ENCODE measurements at regions not wholly inside any gene's neighbourhood (a gene's known extent, or its start where the extent isn't known, plus 50 kb on each side); places are given as distances from the start of the nearest gene placed in this dataset.

DNA sequence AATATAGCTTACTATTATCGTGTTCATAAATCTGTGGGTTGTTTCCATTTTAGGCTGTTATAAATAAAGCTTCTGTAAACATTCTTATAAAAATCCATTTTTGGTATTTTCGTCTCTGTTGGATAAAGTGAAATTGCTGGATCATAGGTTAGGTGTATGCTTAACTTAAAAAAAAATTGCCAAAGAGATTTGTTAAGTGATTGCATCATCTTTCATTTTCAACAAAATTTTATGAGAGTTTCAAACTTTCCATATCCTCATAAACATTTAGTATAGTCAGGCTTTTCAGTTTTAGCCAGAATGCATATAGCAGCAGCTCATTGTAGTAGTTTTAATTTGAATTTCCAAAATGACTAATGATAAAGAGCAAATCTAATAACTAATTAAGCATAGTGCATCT, 146.7 kb upstream of the CNTN5 start:
- H3K4me1 ChIP-seq (ENCODE audit: control insufficient read depth, extremely low read depth, insufficient read depth, low read length) = no peaks in the 10 kb centered on the region
- dilution Hi-C loops (cut with MboI; ENCODE audit: extremely low pct_ligation_motif_present, low sequenced_read_pairs) = no loop called here
- H3K27ac ChIP-seq (ENCODE audit: control insufficient read depth, insufficient read depth, low read length) = no peak overlapping the region
- H2AFZ ChIP-seq (ENCODE audit: control insufficient read depth, low read length) = no peak overlapping the region
- H3K9ac ChIP-seq (ENCODE audit: control insufficient read depth, extremely low read depth, insufficient read depth, low read length) = no peak overlapping the region
- H3K36me3 ChIP-seq (ENCODE audit: control insufficient read depth in 2 of 2, extremely low read depth in 1 of 2, insufficient read depth in 2 of 2, low read length in 2 of 2) = no peaks in the 10 kb centered on the region
- H3K9me1 ChIP-seq (ENCODE audit: control insufficient read depth, extremely low read depth, insufficient read depth, low read length) = no peaks in the 10 kb centered on the region
- no peak overlapping the region for H3K4me2 ChIP-seq (ENCODE audit: control insufficient read depth, extremely low read depth, insufficient read depth, low read depth, low read length)
- TF ChIP-seq EZH2 (IDR thresholded peaks at IDR 0.05; ENCODE audit: low read length) = no peak
- TF ChIP-seq, protein P1, sequence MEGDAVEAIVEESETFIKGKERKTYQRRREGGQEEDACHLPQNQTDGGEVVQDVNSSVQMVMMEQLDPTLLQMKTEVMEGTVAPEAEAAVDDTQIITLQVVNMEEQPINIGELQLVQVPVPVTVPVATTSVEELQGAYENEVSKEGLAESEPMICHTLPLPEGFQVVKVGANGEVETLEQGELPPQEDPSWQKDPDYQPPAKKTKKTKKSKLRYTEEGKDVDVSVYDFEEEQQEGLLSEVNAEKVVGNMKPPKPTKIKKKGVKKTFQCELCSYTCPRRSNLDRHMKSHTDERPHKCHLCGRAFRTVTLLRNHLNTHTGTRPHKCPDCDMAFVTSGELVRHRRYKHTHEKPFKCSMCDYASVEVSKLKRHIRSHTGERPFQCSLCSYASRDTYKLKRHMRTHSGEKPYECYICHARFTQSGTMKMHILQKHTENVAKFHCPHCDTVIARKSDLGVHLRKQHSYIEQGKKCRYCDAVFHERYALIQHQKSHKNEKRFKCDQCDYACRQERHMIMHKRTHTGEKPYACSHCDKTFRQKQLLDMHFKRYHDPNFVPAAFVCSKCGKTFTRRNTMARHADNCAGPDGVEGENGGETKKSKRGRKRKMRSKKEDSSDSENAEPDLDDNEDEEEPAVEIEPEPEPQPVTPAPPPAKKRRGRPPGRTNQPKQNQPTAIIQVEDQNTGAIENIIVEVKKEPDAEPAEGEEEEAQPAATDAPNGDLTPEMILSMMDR (optimal IDR thresholded peaks at IDR 0.05 in 1 of 3, IDR thresholded peaks at IDR 0.05 in 1 of 3, conservative IDR thresholded peaks at IDR 0.05 in 1 of 3; ENCODE audit: extremely low read depth in 1 of 3, insufficient read depth in 2 of 3, low read length in 3 of 3) = no peak
- H4K20me1 ChIP-seq (ENCODE audit: control insufficient read depth, extremely low read depth, insufficient read depth, low read length) = no peaks in the 10 kb centered on the region
- H3K9me3 ChIP-seq (ENCODE audit: control insufficient read depth, low read depth, low read length) = no peaks in the 10 kb centered on the region
- DNase-seq (ENCODE audit: low read depth, low spot score) (no peak), FAIRE-seq (no peak)
- H3K27me3 ChIP-seq (ENCODE audit: control insufficient read depth, extremely low read depth, insufficient read depth, low read length) = no peaks in the 10 kb centered on the region
- no peak overlapping the region for H3K4me3 ChIP-seq (ENCODE audit: control insufficient read depth in 2 of 3, extremely low read depth in 1 of 3, insufficient read depth in 2 of 3, low read depth in 1 of 3, low read length in 3 of 3)
- no peaks in the 10 kb centered on the region for H3K79me2 ChIP-seq (ENCODE audit: control insufficient read depth, insufficient read depth, low read length)

DNA sequence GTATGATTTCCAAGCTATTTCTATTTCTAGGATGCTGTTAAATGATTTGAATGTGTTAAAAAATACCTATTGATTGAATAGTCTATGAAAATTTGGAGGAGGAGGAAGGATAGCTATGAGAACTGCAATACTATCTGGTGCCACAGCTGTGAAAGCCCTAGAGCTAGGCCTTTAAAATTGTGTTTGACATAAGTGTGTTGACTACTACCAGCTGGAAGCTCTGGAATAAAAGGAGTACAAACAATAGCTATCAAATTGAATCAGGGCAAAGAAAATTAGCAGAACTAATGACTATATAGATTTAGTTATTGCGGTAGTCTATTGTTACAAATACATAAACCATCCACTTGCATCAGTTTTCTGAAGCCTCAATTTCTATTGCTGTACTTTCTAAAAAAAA, 124.8 kb upstream of the CNTN5 start:
- H3K4me3 ChIP-seq (ENCODE audit: control insufficient read depth in 2 of 3, extremely low read depth in 1 of 3, insufficient read depth in 2 of 3, low read depth in 1 of 3, low read length in 3 of 3) = no peak overlapping the region
- no peaks in the 10 kb centered on the region for H3K27me3 ChIP-seq (ENCODE audit: control insufficient read depth, extremely low read depth, insufficient read depth, low read length)
- no peak overlapping the region for H3K9ac ChIP-seq (ENCODE audit: control insufficient read depth, extremely low read depth, insufficient read depth, low read length)
- no peaks in the 10 kb centered on the region for H4K20me1 ChIP-seq (ENCODE audit: control insufficient read depth, extremely low read depth, insufficient read depth, low read length)
- TF ChIP-seq, protein P1 (optimal IDR thresholded peaks at IDR 0.05 in 1 of 3, IDR thresholded peaks at IDR 0.05 in 1 of 3, conservative IDR thresholded peaks at IDR 0.05 in 1 of 3; ENCODE audit: extremely low read depth in 1 of 3, insufficient read depth in 2 of 3, low read length in 3 of 3) = no peak
- TF ChIP-seq EZH2 (IDR thresholded peaks at IDR 0.05; ENCODE audit: low read length) = no peak
- no peaks in the 10 kb centered on the region for H3K79me2 ChIP-seq (ENCODE audit: control insufficient read depth, insufficient read depth, low read length)
- H3K36me3 ChIP-seq (ENCODE audit: control insufficient read depth in 2 of 2, extremely low read depth in 1 of 2, insufficient read depth in 2 of 2, low read length in 2 of 2) = no peaks in the 10 kb centered on the region
- H2AFZ ChIP-seq (ENCODE audit: control insufficient read depth, low read length) = no peak overlapping the region
- no peak overlapping the region for H3K27ac ChIP-seq (ENCODE audit: control insufficient read depth, insufficient read depth, low read length)
- no peaks in the 10 kb centered on the region for H3K9me1 ChIP-seq (ENCODE audit: control insufficient read depth, extremely low read depth, insufficient read depth, low read length)
- no peaks in the 10 kb centered on the region for H3K9me3 ChIP-seq (ENCODE audit: control insufficient read depth, low read depth, low read length)
- FAIRE-seq (no peak), DNase-seq (ENCODE audit: low read depth, low spot score) (no peak)
- no peak overlapping the region for H3K4me2 ChIP-seq (ENCODE audit: control insufficient read depth, extremely low read depth, insufficient read depth, low read depth, low read length)
- no peaks in the 10 kb centered on the region for H3K4me1 ChIP-seq (ENCODE audit: control insufficient read depth, extremely low read depth, insufficient read depth, low read length)
- dilution Hi-C loops (cut with MboI; ENCODE audit: extremely low pct_ligation_motif_present, low sequenced_read_pairs) = no loop called here
